Head of caudate nucleus (tissue), 42 donors: ENCODE measurements at regions not wholly inside any gene's neighbourhood (a gene's known extent, or its start where the extent isn't known, plus 50 kb on each side); places are given as distances from the start of the nearest gene placed in this dataset.

Experiments used
- DNase-seq, 42 donors: peaks; one replicate each; pipeline versions ENCODE4 v3.0.0 to v3.0.0-alpha.2; 2020 to 2021; ENCODE audit warnings: mixed read lengths in 7 of 42
- intact Hi-C: fragments of 100-400 bp; cut with DNase I; formaldehyde crosslinking; loops from one replicate; pipeline ENCODE4 v1.15.0; 2022

DNA sequence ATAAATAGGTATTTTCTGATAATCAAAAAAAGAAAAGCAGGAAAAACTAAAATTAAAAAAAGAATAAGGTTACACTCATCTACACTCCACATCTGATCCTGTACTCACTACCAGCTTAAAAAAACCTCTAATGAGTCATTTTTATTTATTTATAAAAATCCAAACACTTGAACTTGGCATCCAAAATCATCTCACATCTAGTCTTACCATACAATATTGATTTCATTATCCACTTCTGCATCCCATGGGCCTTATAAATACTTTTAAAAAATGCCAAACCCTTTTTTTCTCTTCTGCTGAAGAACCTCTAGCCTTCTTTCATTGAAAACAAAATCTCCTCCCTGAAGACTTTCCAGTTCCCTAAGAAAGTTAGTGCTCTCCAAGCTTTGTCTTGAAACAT, 109.7 kb downstream of the TMTC3 start:
- no peak for DNase-seq
- intact Hi-C loops = no loop called here

DNA sequence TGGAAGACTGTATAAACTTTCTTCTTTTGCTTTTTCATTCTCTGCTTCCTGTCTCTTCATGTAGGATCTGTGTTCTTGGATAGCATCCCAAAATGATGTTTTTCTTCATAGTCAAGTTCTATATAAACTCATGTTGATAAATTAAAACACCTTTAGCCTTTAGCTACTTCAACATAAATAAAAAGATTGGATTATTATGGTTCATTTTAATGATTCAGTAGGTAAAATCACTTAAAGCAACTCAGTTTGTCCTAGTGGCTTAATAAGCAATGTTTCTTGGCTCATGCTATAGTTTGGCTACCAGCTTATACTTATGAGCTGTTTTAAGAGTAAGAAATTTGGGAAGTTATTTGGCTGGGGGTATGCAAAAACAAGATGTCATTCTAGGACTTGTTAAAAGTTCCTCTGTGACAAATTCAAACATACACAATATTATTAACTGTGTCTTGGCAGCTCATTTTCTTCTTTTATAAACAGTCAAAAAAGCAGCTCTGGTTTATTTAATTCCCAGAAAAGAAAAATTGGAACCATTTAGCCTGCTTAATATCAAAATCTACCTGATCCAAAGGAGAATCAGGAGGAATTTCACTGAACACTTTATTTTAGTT, 111.4 kb downstream of the TMTC3 start:
- intact Hi-C loops = no loop called here
- no peak for DNase-seq

DNA sequence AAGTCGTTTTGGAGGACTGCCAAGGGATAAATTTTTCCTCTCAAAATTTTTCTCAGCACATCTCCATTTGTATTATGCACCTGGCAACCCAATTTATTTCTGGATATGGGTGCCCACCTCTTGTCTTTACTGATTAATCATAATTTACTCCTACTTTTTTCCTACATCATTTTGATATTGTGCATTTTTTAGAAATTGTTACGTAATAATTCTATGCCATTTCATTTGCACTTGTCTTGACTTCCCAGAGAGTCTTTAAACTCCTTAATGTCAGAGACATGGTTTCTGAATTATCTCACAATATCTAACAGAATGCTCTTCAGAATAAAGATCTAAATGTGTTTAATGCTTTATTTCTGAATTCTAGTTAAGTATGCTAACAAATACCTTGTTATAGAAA, 113.1 kb downstream of the TMTC3 start:
- intact Hi-C loops = no loop called here

DNA sequence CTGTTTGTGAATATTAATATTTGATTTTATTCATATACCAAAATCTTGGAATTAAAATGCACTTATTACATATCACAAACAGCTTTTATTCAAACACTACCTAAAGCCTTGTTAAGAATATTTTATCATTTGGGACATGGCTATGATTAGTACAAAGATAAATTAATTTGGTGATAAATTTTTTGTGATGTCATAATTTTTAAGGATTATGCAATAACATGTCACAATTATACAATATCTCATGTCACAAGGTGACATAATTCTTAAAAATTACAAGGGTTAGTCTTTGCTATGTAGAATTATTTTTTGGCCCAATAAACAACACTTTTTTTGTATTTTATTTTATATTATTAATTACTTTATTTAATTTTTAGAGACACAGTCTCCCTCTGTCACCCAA, 113.7 kb downstream of the TMTC3 start:
- intact Hi-C loops = no loop called here
- DNase-seq = no peak

More for the DNA sequence above, 113.1 kb downstream of the TMTC3 start:
- peak in 4 of 42 donors; percentile 5 to 13 (median 9) for DNase-seq

DNA sequence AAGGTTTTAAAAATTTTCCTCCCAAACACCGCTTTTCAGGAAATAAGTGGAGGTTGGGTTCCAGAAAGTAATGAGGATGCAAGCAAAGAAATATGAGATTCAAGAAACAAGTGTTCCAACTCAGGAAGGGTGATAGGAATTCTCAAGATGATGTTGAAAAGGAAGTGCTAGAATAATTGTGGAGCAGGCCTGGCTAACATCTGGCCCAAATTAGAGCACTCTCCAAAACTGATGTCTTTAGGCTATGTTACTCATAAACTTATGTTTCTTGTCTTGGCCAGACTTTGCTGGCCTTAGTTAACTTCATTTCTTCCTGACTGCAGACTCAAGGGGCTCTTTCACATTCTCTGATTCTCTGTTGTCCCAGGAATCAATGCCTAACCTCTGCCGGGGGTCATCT, 116.3 kb downstream of the TMTC3 start:
- intact Hi-C loops = no loop called here
- no peak for DNase-seq

DNA sequence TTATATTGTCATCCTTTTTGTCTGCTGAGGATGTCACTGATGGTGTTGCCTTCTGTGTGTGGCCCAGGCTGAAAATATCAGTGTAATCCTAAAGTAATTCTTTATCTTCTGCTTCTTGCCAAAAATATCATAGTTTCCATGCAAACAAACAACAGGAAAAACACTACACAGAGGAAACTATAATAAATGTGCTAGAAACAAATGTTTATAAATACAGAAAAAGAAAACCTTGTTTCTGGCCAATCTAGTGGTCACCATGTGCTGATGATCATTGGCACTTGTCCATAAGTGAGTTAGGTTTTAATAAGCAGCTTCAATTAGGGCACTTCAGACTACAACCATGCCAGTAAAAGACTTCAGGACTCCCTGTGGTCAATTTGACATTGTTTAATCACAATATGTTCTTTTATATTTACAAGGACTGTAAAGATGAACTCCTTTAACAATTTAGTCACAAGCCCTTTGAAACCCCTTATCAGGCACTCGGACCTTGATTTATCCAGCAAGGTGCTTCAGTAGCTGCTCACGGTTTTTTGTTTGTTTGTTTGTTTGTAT, 124.8 kb downstream of the TMTC3 start:
- intact Hi-C loops = no loop called here
- no peak for DNase-seq

DNA sequence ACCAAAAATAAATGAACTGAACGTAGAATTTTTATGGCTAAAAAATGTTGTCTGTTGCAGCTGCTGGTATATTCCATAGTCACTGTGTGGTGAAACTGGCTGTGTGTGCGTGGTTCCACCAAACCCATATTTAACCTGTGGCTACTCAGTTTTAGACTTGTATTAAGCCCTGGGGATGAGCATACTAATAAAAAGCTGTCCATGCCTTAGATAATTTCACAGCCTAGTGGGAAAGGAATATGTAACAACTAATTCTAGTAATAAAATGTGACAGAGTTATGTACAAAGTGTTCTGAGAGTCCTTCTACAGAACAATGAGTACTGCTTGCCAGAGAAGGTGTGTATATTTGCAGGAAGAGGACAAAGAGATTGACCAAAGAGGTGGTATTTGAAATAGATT, 125.5 kb downstream of the TMTC3 start:
- DNase-seq = no peak
- intact Hi-C loops = no loop called here

DNA sequence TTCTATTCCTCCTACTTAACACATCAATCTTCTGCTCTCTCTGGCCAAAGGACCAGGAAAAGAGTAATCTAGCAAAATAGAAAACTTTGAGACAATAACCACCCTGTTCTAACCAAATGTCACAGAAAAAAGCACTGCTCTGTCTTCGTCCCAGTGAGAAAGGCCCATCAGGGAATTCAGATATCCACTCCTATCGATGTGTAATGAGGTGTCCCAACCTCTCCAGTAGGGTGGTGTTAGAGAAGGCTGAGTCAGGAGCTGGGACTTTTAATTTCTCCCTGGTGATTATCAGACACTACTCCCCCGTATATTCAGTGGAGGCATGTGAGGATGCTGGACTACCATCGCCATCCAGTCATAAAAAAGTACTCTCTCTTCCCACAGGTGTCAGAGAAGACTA, 130.3 kb downstream of the TMTC3 start:
- no peak for DNase-seq
- intact Hi-C loops = no loop called here

DNA sequence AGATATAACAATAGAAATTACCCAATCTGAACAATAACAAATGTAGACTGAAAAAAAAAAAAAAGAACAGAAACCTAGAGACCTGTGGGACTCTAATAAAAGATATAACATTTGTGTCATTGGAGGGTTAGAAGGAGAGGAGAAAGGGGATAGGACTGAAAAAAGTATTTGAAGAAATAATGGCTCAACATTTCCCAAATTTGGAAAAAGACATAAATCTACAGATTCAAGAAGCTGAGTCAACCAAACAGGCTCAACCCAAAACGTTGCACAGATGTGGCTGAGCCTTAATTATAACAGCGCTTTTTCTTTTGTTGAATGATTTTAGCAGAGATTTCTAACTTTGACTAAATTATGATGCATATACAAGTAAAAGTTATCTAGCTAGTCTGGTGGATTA, 131.3 kb downstream of the TMTC3 start:
- no peak for DNase-seq
- intact Hi-C loops = no loop called here

DNA sequence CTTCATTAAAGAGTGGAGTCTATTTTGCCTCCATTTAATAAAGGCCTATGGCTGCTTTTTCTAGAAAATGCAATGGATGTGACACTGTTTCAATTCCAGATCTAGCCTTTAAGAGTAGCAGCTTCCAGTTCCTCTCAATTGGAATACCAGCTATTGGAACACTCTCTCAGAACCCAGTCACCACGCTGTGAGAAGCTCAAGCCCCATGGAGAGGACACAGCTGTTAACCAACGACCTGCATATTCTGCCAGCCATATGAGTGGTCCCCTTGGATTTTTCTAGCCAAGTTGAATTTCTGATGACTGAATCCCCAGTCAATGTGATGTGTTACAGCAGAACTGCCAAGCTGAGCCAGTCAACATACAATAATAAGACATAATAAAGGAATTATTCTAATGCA, 131.8 kb downstream of the TMTC3 start:
- intact Hi-C loops = no loop called here
- no peak for DNase-seq

DNA sequence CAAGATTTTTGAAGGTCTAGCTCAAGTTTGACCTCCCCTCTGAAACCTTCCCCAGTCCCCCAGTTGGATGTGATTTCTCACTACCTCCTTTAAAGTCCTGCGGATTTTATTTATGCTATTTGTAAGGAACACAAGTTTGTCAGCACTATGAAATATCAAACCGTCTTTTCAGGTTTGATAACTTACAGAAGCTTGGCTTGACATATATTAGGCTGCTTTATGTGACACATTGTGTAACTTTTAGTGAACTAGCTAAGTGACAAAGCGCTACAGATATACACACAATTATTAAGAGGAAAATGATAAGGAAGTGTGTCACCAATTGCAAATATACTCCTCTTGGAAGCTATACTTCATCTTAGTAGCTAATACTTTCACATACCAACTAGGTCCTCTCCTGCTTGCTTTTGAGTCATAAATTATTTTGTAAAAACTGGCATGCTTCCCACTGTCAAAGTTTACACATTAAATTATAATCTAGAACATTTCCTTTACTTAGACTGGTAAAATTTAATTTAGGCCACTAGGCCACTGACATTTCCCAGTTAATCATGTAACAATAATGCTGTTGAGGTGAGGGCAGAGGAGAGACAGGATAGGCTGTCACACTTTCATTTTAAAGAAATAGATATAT, 149.5 kb downstream of the TMTC3 start:
- no peak for DNase-seq
- intact Hi-C loops = no loop called here

DNA sequence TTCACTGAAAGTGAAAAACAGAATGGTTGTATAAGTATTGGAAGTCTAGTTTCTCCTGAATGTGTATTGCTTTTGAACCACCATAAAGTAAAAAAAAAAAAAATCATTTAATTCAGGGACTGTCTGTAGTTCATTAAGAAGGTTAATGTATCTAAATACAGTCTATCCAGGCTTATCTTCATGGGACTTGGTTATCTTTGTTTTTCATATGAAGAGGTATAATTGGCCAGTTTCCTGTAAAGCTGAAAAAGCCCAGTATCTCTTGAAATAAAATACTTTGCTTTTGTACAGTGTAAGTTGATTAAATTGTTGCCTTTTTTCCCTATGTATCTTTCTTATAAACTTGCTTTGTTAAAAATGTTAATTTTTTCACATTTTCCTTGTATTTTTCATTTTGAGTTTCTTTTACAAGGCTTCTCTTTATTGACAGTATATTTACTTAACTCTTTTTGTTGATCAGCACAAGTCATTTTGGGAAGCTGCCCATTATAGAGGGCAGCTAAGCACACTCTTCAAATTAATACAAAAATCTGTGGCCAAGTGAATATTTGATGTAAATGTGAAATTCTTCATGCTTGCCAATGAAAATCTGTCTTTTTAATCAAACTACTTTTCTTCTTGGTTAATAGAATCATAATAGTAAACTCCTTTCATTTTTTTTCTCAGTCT, 156.0 kb downstream of the TMTC3 start:
- intact Hi-C loops = no loop called here
- DNase-seq = no peak

DNA sequence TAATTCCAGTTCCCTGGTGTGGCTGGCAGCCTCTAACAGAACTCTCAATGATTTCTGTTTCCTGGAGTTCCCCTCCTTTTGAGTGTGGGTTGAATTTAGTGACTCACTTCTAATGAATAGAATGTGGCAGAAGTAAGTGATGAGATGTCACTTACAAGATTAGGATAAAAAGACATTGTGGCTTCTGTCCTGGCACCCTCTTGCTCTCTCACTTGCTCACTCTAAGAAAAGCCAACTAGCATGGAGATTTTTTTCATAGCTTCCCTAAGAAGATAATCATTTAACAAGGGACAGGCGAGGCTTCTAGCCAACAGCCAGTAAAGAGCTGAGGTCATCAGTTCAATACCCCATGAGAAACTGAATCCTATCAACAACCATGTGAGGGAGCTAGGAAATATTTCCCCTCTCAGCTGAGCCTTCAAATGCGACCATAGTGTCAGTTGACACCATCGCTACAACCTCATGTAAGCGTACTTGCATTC, 156.7 kb downstream of the TMTC3 start:
- intact Hi-C loops = no loop called here
- DNase-seq = peak in 14 of 42 donors; percentile 3 to 58 (median 25)

DNA sequence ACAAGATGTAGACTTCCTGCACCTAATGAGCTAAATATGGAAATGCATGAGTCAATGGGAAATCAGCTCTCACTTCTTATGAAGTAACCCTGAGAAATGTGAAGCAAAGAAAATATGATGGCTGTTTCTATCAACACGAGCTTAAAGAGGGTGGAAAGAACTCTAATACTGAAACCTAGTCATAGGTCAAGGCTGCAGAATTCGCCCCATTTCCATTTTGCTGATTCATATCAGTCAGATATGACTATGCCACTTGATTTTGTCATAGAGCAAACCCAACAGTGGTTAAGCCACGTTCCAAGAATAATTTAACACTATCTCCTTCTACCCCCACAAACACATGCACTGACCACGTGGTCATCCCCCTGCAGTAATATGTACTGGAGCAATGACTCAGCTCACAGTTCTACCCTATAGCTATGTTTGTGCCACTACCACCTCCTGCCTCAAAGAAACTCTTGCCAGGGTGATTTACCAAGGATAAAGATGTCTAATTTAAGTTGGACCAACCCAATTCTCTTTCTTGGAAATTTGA, 157.5 kb downstream of the TMTC3 start:
- DNase-seq = no peak
- intact Hi-C loops = no loop called here

DNA sequence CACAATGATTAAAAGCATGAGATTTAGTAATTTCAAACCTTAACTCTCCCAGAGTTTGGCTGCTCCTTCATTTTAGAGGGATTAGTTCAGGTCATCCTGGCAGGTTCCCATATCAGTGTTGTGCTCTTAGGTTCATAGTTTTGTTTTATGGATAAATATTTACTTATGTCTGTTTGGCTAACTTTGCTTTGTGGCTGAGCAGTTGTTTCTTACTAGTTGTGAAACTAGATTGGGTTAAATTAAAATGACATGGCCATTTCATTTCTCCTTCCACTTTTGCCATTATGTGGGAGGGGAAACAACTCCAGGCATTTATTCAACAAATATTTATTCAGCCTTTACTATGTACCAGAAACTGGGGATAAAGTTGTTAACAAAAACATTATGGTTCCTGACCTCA, 158.8 kb downstream of the TMTC3 start:
- intact Hi-C loops = no loop called here
- DNase-seq = no peak

DNA sequence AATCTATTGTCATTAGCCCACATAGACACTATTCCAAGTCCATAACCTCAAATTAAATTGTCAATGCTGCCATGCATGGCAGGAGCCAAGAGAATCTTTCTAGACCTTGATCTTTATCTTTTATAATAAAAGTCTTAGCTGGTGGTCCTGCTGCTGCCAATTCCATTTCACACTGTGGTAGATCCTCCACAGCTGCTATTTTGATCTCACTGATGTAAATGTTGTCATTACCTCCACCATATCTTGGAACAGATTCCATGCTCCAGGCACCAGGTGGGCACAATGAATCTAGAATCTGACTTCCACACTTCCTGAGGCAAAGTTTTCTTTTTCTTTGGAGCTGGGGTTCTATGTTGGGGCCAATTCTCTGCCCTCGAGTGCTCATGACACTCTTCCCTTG, 161.2 kb downstream of the TMTC3 start:
- DNase-seq = no peak
- intact Hi-C loops = no loop called here

DNA sequence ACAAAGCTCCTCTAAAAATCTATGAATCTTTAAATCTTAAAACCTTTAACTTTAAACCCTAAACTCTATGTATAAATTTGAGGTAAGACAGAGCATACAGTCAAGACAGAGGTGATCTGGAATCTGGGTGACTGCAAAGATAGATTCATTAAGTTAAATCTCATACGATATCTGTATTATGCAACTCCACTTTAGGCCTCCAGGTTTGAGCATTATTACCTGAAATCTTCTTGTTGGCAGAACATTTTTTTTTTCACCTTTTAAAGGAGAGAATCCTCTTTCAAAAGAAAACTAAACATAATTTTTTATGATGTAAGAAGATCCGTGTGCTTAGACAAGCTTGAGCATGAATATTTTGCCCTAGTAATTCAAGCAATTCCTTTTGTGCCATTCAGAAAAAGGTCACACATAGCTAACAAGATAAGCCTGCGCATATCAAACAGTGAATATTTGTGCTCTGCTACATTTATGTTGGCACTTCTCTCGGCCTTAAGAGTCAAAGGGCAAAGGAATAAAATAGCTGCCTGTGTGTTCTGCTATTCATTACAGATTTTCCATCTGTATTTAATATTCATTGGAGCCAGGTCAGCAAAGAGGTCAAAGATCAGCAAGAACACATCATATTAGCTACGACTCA, 163.3 kb downstream of the TMTC3 start:
- intact Hi-C loops = no loop called here
- DNase-seq = no peak

DNA sequence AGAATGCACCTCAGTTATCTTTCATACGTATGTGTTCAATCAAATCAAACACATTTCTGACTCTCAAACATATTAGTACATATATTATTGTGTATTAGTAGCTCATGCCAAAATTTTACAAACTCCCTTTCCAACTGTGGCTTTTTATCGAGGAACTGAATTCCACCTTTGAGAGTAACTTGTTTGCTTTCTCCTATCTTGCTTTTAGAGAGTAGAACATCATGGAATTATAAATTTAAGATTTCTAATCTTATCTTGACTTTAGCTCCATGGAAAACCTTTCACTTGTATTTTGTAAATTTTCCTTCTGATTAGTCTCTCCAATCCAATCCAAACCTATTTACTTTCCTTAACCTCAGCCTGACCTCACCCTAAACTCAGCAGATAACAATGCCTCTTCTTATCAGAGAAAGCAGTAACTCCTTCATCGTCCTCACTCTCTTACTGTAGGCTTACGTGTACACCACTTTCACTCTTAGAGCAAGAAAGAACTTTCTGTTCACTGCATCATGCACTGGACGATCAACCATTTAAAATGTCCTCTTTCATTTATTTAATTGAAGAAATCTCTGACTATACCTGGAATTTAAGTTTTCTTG, 164.5 kb downstream of the TMTC3 start:
- no peak for DNase-seq
- intact Hi-C loops = no loop called here

DNA sequence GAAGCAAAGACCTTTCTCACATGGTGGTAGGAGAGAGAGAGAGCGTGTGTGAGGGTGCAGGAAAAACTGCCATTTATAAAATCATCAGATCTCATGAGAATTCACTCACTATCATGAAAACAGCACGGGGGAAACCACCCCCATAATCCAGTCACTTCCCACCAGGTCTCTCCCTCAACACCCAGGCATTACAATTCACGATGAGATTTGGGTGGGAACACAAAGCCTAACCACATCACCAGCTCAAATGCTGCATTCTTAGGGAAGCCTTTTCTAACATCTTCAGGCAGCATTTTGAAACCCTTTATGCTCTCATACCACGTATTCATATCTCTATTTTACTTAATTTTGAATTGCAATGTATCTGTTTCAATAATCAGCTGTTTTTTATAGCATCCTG, 165.9 kb downstream of the TMTC3 start:
- DNase-seq = no peak
- intact Hi-C loops = no loop called here
